ENCODE measurements at regions not wholly inside any gene's neighbourhood (a gene's known extent, or its start where the extent isn't known, plus 50 kb on each side); places are given as distances from the start of the nearest gene placed in this dataset.

- DNase-seq (ENCODE audit: insufficient read length, low spot score): no peak
- no peak for FAIRE-seq
- no peak for TF ChIP-seq POLR2A (IDR thresholded peaks at IDR 0.05; ENCODE audit: low read depth, low read length)
These were observed 483.8 kb downstream of the NOVA1 start for GRCh38 chr14:26113911-26114640.

- no peak for TF ChIP-seq POLR2A (IDR thresholded peaks at IDR 0.05; ENCODE audit: low read depth, low read length)
- DNase-seq (ENCODE audit: insufficient read length, low spot score) (no peak), FAIRE-seq (no peak)
These were observed 493.1 kb downstream of the NOVA1 start for GRCh38 chr14:26104717-26105116.

GRCh38 chr14:26097852-26098251 lies 500.0 kb downstream of the NOVA1 start:
- TF ChIP-seq POLR2A (IDR thresholded peaks at IDR 0.05; ENCODE audit: low read depth, low read length): no peak
- FAIRE-seq: no peak
- no peak for DNase-seq (ENCODE audit: insufficient read length, low spot score)

DNA sequence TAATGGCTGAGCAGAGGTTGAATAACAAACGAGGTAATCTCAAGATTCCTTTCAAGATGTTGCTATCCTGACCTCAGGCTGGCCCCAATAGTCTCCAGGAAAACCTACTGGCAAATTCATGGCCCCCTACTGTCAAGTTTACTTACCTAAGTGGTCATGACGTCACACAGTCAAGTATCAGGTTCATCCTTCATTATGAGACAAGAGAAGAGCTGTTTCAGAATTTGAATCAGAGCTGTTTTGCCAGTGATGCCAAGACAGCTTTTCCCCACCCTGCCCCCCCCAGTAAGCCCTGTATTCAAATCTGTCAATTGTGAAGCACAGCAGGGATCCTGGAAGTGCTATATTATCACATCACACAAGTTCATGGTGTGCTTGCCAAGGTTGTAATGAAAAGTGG lies 509.6 kb downstream of the NOVA1 start:
- no peak for DNase-seq (ENCODE audit: insufficient read length, low spot score)
- no peak for TF ChIP-seq POLR2A (IDR thresholded peaks at IDR 0.05; ENCODE audit: low read depth, low read length)
- FAIRE-seq: no peak

GRCh38 chr14:26081043-26081442 lies 516.8 kb downstream of the NOVA1 start:
- FAIRE-seq (no peak), DNase-seq (ENCODE audit: insufficient read length, low spot score) (no peak)
- no peak for TF ChIP-seq POLR2A (IDR thresholded peaks at IDR 0.05; ENCODE audit: low read depth, low read length)

GRCh38 chr14:26078561-26078960 lies 519.3 kb downstream of the NOVA1 start:
- no peak for DNase-seq (ENCODE audit: insufficient read length, low spot score)
- no peak for FAIRE-seq
- no peak for TF ChIP-seq POLR2A (IDR thresholded peaks at IDR 0.05; ENCODE audit: low read depth, low read length)

- DNase-seq (ENCODE audit: insufficient read length, low spot score): no peak
- no peak for TF ChIP-seq POLR2A (IDR thresholded peaks at IDR 0.05; ENCODE audit: low read depth, low read length)
- no peak for FAIRE-seq
These were observed 522.9 kb downstream of the NOVA1 start for GRCh38 chr14:26074892-26075291.

- TF ChIP-seq POLR2A (IDR thresholded peaks at IDR 0.05; ENCODE audit: low read depth, low read length): no peak
- FAIRE-seq: no peak
These were observed 527.4 kb downstream of the NOVA1 start for GRCh38 chr14:26070443-26070842.

DNA sequence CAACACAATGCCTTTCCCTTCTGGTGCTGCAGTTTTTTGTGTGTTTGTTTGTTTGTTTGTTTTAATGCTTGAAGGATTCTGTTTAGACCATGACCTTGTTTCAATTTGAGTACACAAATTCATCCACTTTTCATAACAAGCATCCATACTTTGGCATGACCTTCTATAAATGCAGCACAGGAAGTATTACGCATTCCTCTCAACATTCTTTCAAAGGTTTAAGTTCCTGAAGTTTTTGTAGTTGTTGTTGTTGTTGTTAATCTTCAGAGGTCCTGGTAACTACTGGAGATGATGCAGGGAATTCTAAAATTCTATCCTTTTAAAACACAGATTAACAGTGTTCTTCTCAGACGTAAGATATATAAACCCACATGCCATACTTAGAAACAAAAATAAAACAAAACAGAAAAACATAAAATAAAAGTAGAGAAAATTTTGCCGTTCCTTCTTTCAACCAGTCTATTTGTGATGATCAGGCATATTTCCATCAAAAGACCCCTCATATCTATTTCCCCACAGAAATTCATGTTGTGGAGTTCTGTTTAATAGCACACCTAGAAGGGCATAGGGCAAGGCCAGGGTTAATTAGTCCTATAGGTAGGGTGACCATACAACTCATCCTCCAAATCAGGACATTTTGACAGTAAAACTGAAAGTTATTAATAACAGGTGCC lies 529.9 kb downstream of the NOVA1 start:
- no peak for TF ChIP-seq POLR2A (IDR thresholded peaks at IDR 0.05; ENCODE audit: low read depth, low read length)
- DNase-seq (ENCODE audit: insufficient read length, low spot score) (no peak), FAIRE-seq (no peak)

More at GRCh38 chr14:26070443-26070842, 527.4 kb downstream of the NOVA1 start:
- DNase-seq (ENCODE audit: insufficient read length, low spot score): no peak

DNA sequence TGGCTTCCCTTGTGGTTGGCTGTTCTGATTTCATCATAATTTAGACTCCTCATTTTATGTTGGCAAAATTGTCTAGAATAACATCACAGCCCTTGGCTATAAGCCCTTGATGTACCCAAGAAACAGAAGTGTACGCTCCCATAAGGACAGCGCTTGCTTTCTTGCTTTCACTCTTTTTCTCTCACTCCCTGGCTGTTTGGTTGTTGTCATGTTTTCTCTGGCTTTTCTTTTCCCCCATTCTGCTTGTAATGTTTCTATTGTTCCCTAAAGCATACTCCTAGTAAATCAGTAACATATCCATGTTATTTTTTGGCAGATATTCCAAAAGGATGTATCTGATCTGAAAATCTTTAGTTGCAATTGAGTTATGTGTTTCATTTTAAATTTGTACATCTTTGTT lies 530.5 kb downstream of the NOVA1 start:
- no peak for FAIRE-seq
- DNase-seq (ENCODE audit: insufficient read length, low spot score): no peak
- no peak for TF ChIP-seq POLR2A (IDR thresholded peaks at IDR 0.05; ENCODE audit: low read depth, low read length)

DNA sequence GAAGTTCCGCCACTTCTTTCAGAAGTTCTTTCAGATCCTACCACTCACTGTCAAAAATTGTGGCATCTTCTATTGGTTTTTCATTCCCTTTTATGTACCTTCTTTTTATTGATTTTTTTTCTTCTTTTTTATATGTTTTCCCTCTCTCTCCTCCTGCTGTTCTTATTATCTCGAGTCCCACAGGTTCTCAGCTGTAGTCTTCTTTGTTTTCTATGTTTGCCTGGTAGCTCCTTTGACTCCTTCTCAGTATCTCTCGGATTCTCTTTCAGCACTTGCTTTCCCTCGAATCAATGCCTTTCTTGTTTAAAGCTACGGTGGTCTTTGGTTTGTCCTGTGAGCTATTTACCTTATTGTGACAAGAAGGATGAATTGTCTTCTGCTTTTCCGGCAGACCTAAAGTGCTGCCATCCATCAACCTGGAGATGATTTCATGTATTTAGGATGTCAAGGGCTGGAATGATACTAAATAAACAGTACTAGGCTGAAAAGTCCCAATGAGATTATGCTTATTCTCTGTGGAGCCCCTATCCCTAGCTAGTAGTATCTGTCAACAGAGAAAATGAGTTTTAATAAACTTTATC lies 541.7 kb downstream of the NOVA1 start:
- no peak for FAIRE-seq
- DNase-seq (ENCODE audit: insufficient read length, low spot score): no peak
- TF ChIP-seq POLR2A (IDR thresholded peaks at IDR 0.05; ENCODE audit: low read depth, low read length): no peak

GRCh38 chr14:26032348-26032747 lies 565.5 kb downstream of the NOVA1 start:
- TF ChIP-seq POLR2A (IDR thresholded peaks at IDR 0.05; ENCODE audit: low read depth, low read length): no peak
- FAIRE-seq (no peak), DNase-seq (ENCODE audit: insufficient read length, low spot score) (no peak)

- DNase-seq (ENCODE audit: insufficient read length, low spot score) (no peak), FAIRE-seq (no peak)
- TF ChIP-seq POLR2A (IDR thresholded peaks at IDR 0.05; ENCODE audit: low read depth, low read length): no peak
These were observed 571.4 kb downstream of the NOVA1 start for GRCh38 chr14:26026384-26026783.

GRCh38 chr14:26023967-26024366 lies 573.9 kb downstream of the NOVA1 start:
- TF ChIP-seq POLR2A (IDR thresholded peaks at IDR 0.05; ENCODE audit: low read depth, low read length): no peak
- DNase-seq (ENCODE audit: insufficient read length, low spot score) (no peak), FAIRE-seq (no peak)

GRCh38 chr14:26021759-26022158 lies 576.1 kb downstream of the NOVA1 start:
- DNase-seq (ENCODE audit: insufficient read length, low spot score) (no peak), FAIRE-seq (no peak)
- TF ChIP-seq POLR2A (IDR thresholded peaks at IDR 0.05; ENCODE audit: low read depth, low read length): no peak

All from H54 (cell line).